ENCODE measurements at regions not wholly inside any gene's neighbourhood (a gene's known extent, or its start where the extent isn't known, plus 50 kb on each side); places are given as distances from the start of the nearest gene placed in this dataset.

- no peaks in the 10 kb centered on the region for H3K4me1 Mint-ChIP-seq (ENCODE audit: low read depth)
- no peak for TF ChIP-seq CTCF (IDR thresholded peaks at IDR 0.05)
- peaks cover 14% of the 10 kb centered on the region for H3K27me3 Mint-ChIP-seq
- H3K27ac Mint-ChIP-seq = no peak overlapping the region
- CTCF ChIA-PET = no interaction called here
- POLR2A ChIA-PET = no interaction called here
- Histone ChIP-seq H3K27me3 (ENCODE audit: control insufficient read depth in 1 of 2, insufficient read depth in 2 of 2, low read length in 2 of 2) (no peaks in the 10 kb centered on the region), H3K4me1 (ENCODE audit: insufficient read depth, low read length) (no peaks in the 10 kb centered on the region), H3K4me3 (ENCODE audit: low read length) (no peak overlapping the region), H3K27ac (ENCODE audit: low read depth in 1 of 2, low read length in 2 of 2) (no peak overlapping the region), H3K36me3 (ENCODE audit: insufficient read depth, low read length) (no peaks in the 10 kb centered on the region), H3K9me3 (ENCODE audit: control insufficient read depth in 1 of 2, insufficient read depth in 1 of 2, low read length in 2 of 2) (peaks cover 0 to 4% of the 10 kb centered on the region in 2 experiments)
- no peak overlapping the region for H3K4me3 Mint-ChIP-seq
- ATAC-seq (ENCODE audit: poor library complexity) (no peak), DNase-seq (no peak)
- intact Hi-C loops (cut with DNase I, micrococcal nuclease) = no loop called here
- H3K36me3 Mint-ChIP-seq (ENCODE audit: low read depth) = no peaks in the 10 kb centered on the region
- no peaks in the 10 kb centered on the region for H3K9me3 Mint-ChIP-seq
Observed at GRCh38 chr18:47331026-47331425, 79.6 kb upstream of the SKOR2 start.

GRCh38 chr18:47323158-47323557 is 71.7 kb upstream of the SKOR2 start:
- Histone ChIP-seq H3K4me3 (ENCODE audit: low read length) (no peak overlapping the region), H3K27me3 (ENCODE audit: control insufficient read depth in 1 of 2, insufficient read depth in 2 of 2, low read length in 2 of 2) (no peaks in the 10 kb centered on the region), H3K9me3 (ENCODE audit: control insufficient read depth in 1 of 2, insufficient read depth in 1 of 2, low read length in 2 of 2) (no peaks in the 10 kb centered on the region), H3K4me1 (ENCODE audit: insufficient read depth, low read length) (no peaks in the 10 kb centered on the region), H3K27ac (ENCODE audit: low read depth in 1 of 2, low read length in 2 of 2) (no peak overlapping the region), H3K36me3 (ENCODE audit: insufficient read depth, low read length) (no peaks in the 10 kb centered on the region)
- Mint-ChIP-seq H3K9me3 (no peaks in the 10 kb centered on the region), H3K36me3 (ENCODE audit: low read depth) (no peaks in the 10 kb centered on the region), H3K4me1 (ENCODE audit: low read depth) (no peaks in the 10 kb centered on the region), H3K27ac (no peak overlapping the region), H3K4me3 (no peak overlapping the region), H3K27me3 (peaks cover 12% of the 10 kb centered on the region)
- ATAC-seq (ENCODE audit: poor library complexity) (no peak), DNase-seq (no peak)
- CTCF ChIA-PET = no interaction called here
- TF ChIP-seq CTCF (IDR thresholded peaks at IDR 0.05) = no peak
- intact Hi-C loops (cut with DNase I, micrococcal nuclease) = no loop called here
- POLR2A ChIA-PET = no interaction called here

DNA sequence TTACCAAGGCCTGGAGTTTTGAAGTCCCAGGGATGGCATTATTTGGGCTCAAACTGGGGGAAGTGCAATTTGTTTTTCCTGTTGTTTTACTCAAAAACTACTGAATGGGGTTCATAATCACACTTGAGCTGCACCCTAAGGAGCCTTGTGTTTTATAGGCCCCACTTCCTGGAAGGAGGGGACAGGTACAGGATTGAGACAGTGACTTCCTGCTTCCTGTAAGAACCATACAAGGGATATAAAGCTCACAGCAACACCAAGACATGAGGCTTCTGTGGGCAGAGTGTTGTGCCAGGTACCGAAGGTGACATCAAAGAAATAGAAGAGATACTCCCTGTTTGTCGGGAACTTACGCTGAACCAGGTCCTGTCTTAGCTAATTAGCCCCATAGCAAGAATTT is 70.4 kb upstream of the SKOR2 start:
- Mint-ChIP-seq H3K9me3 (no peaks in the 10 kb centered on the region), H3K4me3 (no peak overlapping the region), H3K36me3 (ENCODE audit: low read depth) (no peaks in the 10 kb centered on the region), H3K4me1 (ENCODE audit: low read depth) (no peaks in the 10 kb centered on the region), H3K27me3 (peaks cover 16% of the 10 kb centered on the region), H3K27ac (no peak overlapping the region)
- DNase-seq = no peak
- ChIA-PET POLR2A (no interaction called here), CTCF (no interaction called here)
- Histone ChIP-seq H3K4me1 (ENCODE audit: insufficient read depth, low read length) (no peaks in the 10 kb centered on the region), H3K9me3 (ENCODE audit: control insufficient read depth in 1 of 2, insufficient read depth in 1 of 2, low read length in 2 of 2) (no peaks in the 10 kb centered on the region), H3K4me3 (ENCODE audit: low read length) (no peak overlapping the region), H3K27ac (ENCODE audit: low read depth in 1 of 2, low read length in 2 of 2) (no peak overlapping the region), H3K36me3 (ENCODE audit: insufficient read depth, low read length) (no peaks in the 10 kb centered on the region), H3K27me3 (ENCODE audit: control insufficient read depth in 1 of 2, insufficient read depth in 2 of 2, low read length in 2 of 2) (no peaks in the 10 kb centered on the region)
- no peak for TF ChIP-seq CTCF (IDR thresholded peaks at IDR 0.05)
- no peak for ATAC-seq (ENCODE audit: poor library complexity)
- intact Hi-C loops (cut with DNase I, micrococcal nuclease) = no loop called here
